VCaP (cell line): ENCODE measurements at regions not wholly inside any gene's neighbourhood (a gene's known extent, or its start where the extent isn't known, plus 50 kb on each side); places are given as distances from the start of the nearest gene placed in this dataset.

Experiments
- H3K27ac ChIP-seq: fragments of 450-650 bp; 2 replicates; pipeline ENCODE4 v1.5.1; 2017
- CTCF ChIP-seq: fragments of 450-650 bp; conservative IDR thresholded peaks from 2 replicates; pipeline ENCODE4 v1.5.1; 2017; ENCODE audit warnings: mild to moderate bottlenecking, moderate library complexity

DNA sequence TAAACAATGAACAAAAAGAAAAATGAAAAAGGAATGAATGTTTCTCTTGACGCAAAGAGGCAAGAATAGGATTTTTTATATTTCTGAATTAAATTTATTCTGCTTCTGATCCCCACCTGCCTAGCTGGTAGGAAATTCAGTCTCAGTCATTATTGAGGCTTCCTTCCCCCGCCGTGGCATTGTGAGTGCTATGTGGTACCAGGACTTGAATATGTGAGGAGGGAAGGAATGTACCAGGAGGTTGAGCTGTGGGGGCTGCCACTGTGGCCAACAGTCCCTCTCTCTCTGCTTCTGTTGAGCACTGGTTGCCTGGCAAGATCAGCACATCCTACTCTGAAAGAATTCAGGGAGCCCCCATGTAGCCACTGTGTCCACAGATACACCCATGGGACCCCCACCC is 368.1 kb upstream of the JARID2 start:
- H3K27ac ChIP-seq, result no peak overlapping the region
- no peak for TF ChIP-seq CTCF

DNA sequence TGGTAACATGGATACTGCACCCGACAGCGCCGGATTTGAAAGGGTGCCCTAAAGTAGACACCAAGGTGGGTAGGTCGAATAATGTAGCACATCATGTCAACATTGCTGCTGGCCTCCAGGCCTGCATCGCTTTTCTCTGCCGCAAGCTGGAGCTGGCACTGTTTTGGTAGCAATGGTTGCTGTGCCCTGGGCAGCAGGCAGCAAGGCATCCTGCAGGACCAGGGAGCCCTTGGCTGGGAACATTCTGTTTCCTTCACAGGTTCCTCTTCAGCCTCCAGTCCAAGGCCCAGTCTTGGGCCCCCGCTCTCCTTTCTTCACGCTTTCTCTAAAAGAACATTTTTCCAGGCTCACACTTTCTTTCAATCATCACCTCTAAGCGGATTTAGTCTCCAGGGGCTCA is 365.8 kb upstream of the JARID2 start:
- TF ChIP-seq CTCF, result no peak
- no peak overlapping the region for H3K27ac ChIP-seq

GRCh38 chr6:14880677-14881076 is 365.2 kb upstream of the JARID2 start:
- TF ChIP-seq CTCF, result no peak
- no peak overlapping the region for H3K27ac ChIP-seq

- H3K27ac ChIP-seq, result no peak overlapping the region
- TF ChIP-seq CTCF, result no peak
These were observed 364.5 kb upstream of the JARID2 start for GRCh38 chr6:14881398-14881797.

GRCh38 chr6:14882394-14883026 is 363.4 kb upstream of the JARID2 start:
- TF ChIP-seq CTCF, result no peak
- H3K27ac ChIP-seq, result no peak overlapping the region

- no peak overlapping the region for H3K27ac ChIP-seq
- no peak for TF ChIP-seq CTCF
These were observed 361.9 kb upstream of the JARID2 start for GRCh38 chr6:14883921-14884320.

GRCh38 chr6:14885498-14885897 is 360.4 kb upstream of the JARID2 start:
- TF ChIP-seq CTCF, result no peak
- H3K27ac ChIP-seq, result no peak overlapping the region
